CD4-positive, alpha-beta T cell treated with Interleukin-10 for 1 hour (primary cell): ENCODE measurements at regions not wholly inside any gene's neighbourhood (a gene's known extent, or its start where the extent isn't known, plus 50 kb on each side); places are given as distances from the start of the nearest gene placed in this dataset.
"Not testable (repeated sequence)": the region's sequence is repeated elsewhere in the genome, so short reads cannot be mapped to it uniquely, and the experiment has no call there.

Source experiments
- DNase-seq: peaks from one replicate; pipeline ENCODE4 v3.0.0-alpha.2; 2020

DNA sequence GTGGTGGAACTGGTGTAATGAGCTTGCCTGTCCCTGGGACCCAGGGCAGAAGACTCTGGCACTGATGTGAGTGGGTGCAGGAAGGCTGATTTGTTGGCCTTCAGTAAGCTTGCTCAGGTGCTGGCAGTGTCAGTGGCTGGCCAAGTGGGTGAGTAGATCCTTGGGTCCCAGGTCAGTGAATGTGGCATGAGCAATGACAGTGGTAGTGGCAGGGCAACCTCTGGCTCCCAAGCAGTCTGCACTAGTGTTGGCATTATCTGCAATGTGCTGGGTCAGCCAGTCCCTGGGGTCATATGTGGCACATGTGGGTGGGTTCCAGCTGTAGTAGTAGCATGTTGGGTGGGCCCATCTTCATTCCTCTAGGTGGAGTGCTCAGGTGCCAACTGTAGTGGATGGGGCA lies 640.9 kb upstream of the GRM3 start:
- no peak for DNase-seq

DNA sequence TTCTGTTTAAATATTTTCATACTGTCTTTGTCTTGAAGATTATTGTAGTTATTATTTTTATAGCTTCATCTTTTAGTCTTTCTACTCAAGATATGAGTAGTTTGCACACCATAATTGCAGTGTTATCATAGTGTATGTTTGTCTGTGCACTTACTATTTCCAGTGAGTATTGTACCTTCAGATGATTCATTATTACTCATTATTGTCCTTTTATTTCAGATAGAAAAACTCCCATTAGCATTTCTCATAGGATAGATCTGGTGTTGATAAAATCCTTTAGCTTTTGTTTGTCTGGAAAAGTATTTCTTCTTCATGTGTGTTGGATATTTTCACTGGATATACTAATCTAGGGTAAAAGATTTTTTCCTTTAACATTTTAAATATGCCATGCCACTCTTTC lies 646.2 kb upstream of the GRM3 start:
- DNase-seq = no peak

DNA sequence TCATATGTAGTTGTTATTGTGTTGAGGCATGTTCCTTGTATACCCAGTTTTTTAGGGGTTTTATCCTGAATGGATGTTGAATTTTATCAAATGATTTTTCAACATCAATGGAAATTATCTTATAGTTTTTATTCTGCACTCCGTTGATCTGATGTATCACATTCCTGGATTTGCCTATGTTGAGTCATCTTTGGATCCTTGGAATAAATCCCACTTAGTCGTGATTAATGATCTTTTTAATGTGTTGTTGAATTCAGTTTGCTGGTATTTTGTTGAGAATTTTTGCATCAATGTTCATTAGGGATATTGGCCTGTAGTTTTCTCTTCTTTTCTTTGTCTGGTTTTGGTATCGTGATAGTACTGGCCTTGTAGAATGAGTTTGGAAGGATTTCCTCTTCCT lies 648.6 kb upstream of the GRM3 start:
- DNase-seq = no peak

DNA sequence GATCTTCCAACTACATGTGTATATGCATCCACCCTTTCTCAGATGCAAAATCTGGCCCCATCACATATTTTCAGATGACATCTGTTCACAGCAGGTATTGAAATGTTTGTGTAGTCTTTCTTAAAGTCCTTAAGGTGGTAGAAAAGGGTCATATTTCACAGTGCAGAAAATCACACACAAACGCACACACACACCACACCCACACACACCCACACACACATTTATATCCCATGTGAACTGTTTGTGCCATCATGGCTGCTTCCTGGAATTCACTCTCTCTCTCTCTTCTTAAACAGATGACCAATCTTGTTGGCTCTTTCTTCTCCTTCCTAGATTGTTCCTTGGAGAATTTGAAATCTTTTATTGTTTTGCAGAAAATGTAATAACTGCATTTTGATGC lies 663.0 kb upstream of the GRM3 start:
- DNase-seq = no peak

DNA sequence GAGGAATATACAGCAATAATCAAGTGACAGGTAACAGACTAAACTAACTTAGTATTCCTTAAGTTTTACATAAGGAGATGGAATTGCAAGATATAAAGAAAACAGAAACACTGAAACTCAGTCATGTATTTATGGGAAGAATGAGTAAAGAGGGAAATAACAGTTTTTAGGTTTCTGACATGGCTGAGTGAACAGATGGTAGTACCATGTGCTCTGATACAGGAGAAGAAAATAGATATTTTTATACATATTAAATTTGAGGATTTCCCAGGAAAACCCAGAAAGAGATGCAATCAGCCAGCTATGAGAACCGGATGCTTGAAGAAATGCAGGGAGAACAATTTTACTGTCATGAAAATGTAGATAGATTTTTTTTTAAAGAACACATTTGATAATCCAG lies 669.5 kb upstream of the GRM3 start:
- DNase-seq = no peak

DNA sequence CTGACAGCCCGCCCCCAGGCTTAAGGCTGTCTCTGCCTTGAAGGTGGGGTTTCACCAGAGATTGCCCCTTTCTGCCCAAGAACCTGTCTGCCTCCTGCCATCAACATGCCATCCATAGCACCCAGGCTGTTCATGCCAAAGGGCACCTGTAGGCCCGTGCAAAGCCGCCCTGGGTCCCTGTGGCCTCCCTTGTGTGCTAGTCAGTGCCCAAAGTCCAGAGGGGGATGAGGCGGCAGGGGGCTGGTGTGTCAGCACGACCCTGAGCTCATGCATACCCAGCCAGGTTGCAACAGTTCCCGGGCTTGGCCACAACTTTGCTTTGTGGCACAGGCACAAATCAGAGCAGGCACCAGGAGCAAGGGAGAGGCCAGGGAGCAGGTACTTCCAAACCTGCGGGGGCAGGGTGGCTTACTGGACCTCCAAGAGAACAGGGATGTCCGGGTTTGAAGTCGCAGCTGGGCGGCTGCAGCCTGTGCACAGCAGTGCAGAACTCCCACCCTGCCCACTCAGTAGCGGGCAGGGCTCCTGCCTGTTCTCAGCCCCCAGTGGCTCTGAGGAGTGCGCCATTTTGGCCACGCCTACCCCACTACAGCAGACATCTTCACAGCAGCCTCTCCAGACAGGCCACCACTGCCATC lies 671.1 kb upstream of the GRM3 start:
- no peak for DNase-seq

DNA sequence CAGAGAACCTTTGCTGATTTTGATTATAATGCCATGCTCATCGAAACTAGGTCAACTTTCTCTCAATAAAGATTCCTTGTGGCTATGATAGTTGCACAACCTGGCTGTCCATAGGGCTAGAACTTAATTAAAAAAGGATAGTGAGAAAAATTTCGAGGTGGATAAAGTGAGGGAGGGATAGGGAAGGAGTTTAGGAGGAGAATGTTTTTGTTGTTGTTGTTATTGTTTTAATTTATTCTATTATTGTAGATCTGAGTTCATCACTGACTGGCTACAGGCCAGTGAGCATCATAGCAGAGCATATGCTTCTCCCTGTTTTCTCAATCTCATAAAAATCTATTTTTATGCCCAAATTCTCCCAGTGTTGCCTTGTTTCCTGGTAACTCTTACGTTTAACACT lies 688.7 kb upstream of the GRM3 start:
- no peak for DNase-seq

DNA sequence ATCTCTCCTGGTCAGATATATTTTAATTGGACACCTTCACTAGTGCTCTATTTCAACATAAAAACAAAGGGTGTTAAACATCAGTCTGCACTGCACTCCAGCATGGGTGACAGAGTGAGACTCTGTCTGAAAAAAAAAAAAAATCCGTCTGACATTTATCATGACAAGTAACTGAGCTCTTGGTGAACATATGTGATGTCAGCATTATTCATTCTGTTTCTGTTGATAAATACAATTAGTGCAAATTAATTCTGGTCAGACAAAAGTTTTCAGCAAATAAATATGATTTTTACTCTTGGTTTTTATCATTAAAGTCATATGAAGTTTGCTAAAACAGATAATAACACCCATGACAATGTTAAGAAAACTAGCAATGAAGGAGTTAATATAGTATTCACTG lies 692.8 kb upstream of the GRM3 start:
- no peak for DNase-seq

DNA sequence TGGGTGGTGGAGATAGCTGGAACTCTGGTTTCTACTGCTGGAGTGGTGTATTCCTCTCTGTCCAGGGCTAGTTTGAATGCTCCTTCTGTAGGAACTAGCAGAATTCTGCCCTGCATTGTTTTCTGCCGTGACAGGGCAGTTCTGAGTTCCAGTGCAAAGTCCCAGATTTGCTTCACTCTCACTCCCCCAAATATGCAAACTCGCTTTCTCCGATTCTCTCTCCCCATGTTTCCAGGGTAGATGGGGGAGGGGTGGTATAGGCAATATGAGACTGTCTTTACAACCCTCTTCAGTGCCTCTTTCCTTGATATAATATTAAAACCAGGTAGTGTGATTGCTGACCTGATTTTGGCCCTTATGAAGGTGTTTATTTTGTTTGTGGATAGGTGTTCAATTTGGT lies 693.3 kb upstream of the GRM3 start:
- DNase-seq = no peak

DNA sequence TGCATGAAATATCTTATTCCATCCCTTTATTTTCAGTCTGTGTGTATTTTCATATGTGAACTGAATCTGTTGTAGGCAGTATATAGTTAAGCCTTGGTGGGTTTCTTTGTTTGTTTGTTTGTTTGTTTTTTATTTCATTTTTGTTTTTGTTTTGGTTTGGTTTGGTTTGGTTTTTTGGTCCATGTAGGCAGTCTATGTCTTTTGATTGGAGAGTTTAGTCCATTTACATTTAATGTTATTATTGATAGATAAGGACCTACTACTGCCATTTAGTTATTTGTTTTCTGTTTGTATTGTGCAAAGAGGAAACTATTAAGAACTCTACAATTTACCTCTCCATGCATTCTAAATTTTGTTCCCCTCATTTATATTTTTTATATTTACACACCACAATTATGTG lies 695.9 kb upstream of the GRM3 start:
- no peak for DNase-seq

DNA sequence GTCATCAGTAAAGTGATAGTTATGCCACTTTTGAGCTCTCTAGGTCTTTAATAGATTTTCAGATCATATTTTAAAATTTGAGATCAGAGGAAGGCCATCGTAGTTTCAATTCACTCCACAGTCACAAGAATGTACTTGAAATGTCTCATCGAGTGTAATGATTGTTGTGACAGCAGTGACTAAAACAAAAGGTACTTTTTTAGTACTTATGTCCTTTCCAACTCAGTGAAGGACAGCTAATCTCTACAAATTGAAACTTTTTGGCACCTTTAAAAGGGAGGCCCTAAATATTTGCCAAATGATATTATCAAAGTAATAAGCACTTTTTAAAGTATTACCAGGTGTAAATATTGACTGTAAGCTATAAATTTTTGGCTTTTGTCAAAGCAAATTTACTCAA lies 702.9 kb upstream of the GRM3 start:
- DNase-seq = no peak

DNA sequence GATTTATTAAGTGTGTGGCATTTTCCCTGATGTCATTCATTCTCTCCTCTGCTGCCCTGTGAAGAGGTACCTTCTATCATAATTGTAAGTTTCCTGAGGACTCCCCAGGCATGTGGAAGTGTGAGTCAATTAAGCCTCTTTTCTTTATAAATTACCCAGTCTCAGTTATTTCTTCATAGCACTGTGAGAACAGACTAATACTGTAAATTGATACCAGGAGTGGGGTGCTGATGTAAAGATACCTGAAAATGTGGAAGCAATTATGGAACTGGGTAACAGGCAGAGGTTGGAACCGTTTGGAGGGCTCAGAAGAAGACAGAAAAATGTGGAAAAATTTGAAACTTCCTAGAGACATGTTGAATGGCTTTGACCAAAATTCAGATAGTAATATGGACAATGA lies 711.8 kb upstream of the GRM3 start:
- DNase-seq = no peak

DNA sequence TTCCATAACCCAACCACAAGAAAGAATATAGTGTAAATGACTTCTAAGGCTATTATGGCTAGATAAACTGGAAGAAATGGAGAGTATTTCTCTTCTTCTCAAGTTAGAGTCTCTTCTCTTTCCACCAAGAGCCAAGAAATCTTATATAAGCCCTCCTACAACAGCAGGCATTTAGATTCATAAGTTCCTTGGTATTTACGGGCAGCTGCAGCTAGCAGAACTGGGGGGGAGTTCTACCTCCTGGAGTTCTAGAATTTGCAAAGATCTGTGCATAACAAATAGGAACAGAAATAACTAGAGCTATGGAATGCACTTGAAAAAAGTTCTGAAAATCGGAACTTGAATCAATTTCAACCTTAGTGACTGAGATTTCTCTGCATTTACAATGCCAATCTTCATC lies 715.2 kb upstream of the GRM3 start:
- no peak for DNase-seq

DNA sequence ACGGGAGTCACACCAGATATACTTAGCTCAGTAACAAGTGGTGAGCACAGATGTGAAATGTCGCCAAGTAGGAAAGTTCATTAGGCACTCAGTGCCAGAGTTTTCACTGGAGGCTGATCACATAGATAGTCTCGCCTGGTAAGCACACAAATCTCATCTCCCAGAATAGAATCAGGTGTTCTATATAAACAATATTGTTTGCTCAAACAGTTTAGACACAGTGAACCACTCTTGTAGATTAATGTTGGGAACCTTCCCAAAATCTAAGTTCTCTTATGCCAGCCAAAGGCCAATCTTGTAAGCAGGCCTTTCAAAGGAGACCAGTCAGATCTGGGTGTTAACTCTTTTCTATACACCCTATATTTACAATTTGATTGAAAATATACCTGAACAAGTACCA lies 716.5 kb upstream of the GRM3 start:
- no peak for DNase-seq

DNA sequence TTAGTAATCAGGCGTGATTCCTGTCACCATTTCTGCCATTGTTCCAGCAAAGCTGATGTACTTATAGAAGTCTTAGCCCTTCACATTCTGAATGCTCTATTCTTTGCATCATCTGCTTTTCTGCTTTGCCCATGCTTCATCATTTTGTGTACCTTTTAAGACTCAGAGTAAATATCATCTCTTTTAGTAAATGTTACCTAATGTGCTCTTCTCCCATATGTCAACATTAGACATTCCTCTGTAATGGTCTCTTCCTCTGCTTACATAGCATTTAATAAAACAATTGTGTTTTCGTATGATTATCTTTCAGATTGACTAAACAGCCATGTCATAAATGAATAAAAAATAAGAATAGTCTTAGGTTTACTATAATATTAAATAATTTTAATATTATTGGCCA lies 719.6 kb upstream of the GRM3 start:
- no peak for DNase-seq

DNA sequence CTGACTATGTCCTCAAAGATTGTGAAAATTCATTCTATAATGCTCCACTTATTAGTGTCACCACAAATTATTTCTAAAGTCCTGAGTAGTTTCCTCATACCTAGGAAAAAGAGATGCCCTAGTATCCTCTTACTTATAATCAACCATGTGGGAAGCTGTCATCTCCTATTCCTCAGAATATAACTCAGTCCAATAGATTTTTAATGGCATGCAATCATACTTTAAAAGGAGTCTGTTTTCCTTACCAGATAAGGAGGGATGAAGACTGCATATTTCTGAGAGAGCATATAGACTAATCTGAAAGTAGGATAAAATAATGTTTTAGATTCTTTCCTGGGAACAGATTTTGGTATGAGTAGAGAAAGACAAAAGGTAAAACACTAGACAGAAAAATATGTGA lies 727.7 kb upstream of the GRM3 start:
- DNase-seq = no peak

DNA sequence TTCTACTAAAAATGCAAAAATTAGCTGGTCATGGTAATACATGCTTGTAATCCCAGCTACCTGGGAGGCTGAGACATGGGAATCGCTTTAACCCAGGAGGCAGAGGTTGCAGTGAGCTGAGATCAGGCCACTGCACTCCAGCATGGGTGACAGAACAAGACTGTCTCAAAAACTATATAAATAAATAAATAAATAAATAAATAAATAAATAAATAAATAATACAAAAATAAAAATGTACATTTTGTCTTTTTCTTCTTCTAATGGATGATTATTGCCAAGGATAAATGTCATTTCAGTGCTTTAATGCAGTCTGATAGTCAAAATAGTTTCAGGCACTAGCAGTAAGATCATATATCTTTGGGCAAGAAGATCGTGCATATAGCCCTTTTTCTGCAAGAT lies 727.6 kb upstream of the SEMA3D start:
- DNase-seq = no peak

DNA sequence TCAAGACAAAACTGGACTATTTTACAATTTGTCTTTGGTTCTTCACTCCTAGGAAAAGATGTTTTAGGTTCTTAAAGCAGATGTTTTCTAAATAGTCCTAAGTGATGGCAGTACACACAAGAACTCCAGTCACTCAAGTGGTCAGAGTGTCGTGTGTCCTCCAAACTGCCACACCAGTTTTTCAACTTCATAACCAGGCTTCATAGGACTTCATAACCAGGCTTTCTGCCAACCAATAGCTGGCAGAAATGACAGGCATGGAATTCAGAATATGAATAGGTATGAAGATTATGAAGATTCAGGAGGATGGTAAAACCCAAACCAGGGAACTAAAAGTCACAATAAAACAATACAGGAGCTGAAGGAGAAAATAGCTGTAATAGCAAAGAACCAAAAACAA lies 721.2 kb upstream of the SEMA3D start:
- no peak for DNase-seq

DNA sequence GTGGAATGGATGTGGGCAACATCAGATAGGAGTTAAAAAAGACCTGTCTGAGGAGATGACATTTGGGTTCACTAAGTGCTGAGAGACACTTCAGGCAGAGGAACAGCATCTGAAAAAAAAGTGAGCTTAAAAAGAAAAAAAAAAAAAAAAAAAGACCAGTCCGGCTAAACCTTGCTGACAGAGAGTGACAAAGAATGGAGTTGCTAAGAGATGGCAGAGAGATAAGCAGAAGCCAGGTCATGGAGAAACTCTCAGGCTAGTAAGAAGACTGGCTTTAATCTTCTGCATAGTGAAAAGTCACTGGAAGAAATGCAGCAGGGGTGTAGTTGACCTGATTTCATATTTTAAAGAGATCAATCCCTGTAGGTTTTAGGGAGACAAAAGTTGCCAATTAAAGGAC lies 711.1 kb upstream of the SEMA3D start:
- DNase-seq = no peak

DNA sequence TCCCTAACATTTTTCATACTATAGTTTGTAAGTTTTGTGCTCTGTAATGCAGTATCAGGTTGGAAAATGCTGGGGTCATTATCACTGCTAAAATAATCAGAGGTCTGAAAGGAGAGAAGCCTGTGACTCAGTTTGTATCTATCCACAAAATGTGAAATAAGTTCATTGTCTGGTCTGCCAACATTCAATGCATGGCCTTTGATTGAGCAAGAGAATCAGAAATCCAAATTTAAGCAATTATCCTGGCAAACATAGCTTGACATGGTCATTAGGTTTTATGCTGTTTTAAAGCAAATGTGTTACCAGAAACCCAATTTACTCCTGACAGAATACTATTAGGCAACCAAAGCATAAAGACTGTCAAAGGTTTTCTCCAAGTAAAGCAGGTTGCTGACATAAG lies 709.7 kb upstream of the SEMA3D start:
- no peak for DNase-seq

DNA sequence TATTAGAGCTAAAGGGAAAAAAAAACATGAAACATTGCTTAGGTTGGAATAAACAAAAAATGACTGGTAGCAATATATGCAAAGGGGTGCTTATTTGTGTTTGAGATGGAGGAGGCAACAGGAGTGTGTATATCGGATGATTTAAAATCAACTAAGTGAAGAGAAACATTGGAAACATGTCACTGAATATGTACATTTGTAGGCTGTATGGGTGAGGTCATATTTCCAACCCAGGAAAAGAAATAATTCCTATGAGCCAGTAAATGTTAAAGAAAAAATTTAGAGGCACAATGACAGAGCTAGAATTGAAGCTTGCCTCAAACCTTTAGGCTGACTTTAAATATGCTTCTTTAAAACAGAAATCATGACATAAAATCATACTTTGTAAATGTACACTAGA lies 709.0 kb upstream of the SEMA3D start:
- no peak for DNase-seq

DNA sequence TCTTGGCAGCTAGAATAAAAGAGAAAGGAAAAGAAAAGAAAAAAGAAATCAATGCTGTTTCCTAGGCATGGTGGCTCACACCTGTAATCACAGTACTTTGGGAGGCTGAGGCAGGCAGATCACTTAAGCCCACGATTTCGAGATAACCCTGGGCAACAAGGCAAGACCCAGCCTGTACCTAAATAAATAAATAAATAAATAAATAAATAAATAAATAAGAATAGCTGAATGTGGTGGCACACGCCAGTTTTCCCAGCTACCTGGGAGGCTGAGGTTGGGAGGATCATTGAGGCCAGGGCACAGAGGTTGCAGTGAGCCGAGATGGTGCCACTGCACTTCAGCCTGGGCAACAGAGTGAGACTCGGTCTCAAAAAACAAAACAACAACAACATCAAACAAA lies 705.0 kb upstream of the SEMA3D start:
- not testable (repeated sequence) for DNase-seq

DNA sequence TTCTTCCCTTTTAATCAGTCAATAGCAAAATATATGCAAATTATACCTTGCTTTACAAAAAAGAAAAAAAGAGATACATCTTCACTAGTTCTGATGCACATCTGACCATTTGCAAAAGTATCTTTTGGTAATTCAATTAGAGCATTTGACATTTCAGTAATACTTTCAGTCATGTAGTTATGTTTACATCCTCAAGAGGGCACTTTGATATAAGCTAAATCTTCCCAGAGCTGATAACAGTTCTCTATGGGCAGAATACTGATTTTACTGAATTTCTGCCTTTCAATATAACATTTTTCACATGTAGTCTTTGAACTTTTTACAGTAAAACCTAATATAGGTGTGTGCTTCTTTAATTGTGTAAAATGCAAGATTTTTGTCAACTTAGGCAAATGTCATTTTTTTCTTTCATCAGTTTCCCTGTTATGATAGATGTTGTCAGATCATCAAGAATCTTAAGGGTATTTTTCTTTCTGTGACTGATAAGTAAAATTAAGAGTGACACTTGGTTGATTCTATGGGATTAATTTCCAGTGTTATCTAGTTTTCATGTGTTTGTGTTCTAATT lies 703.5 kb upstream of the SEMA3D start:
- DNase-seq = no peak

DNA sequence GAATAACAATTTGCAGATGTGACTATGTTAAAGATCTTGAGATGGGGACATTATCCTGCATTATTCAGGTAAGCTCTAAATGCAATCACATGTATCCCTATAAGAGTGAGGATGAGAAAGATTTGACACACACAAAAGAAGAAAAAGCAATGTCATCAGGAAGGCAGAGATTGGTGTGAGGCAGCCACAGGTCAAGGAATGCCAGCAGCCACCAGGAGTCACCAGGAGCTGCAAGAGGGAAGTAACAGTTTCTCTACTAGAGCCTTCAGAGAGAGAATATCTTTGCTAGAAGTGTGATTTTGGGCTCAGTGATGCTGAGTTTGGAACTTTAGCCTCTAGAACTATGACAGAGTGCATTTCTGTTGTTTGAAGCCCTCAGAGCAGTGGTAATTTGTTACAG lies 700.3 kb upstream of the SEMA3D start:
- no peak for DNase-seq

DNA sequence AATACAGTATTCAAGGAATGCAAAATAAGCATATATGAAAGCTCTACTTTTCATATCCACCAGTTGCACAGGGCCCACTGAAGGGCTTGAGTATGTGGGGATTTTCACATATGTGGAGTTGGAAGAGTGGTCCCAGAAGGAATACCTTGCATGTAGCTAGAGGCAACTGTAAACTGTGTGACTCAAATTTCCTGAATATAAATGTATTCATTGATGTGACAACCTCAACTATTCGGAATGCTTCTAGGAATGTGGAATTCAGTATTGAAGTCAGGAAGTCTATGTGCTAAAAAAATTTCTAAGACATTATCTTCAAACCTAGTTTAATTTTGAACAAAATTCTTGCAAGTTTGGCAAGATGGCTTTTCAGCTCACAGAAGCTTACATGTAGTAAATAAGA lies 695.5 kb upstream of the SEMA3D start:
- no peak for DNase-seq

DNA sequence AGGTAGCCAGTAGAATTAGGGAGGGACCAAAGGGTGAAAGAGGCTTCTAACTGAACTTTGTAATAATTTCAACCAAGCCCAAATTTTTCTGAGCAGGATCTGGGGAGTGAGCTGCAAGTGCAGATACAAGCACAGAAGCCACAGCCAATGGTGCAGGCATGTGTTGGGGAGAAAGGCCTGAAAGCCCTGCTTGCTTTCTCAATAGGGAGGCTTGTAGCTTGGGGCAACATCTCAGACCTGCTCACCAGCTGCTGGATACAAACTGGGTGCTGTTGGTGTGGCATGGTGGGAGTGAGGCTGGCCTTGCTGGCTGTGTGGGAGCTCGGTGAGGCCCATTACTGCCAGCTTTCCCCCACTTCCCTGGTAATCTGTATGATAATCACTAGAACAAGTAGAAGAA lies 688.5 kb upstream of the SEMA3D start:
- no peak for DNase-seq
